Stimulated activated CD8-positive, alpha-beta memory T cell treated with anti-CD3 and anti-CD28 coated beads, Interleukin-15, amount 100 ng/mL, for 1 hour (primary cell): ENCODE measurements at regions not wholly inside any gene's neighbourhood (a gene's known extent, or its start where the extent isn't known, plus 50 kb on each side); places are given as distances from the start of the nearest gene placed in this dataset.

Experiments used
- DNase-seq: peaks from one replicate; pipeline ENCODE4 v3.0.0-alpha.2; 2020; ENCODE audit warnings: low read depth

GRCh38 chr5:110359221-110359620 is 367.2 kb downstream of the TMEM232 start:
- DNase-seq = no peak

GRCh38 chr5:110361471-110361870 is 365.0 kb downstream of the TMEM232 start:
- no peak for DNase-seq

DNA sequence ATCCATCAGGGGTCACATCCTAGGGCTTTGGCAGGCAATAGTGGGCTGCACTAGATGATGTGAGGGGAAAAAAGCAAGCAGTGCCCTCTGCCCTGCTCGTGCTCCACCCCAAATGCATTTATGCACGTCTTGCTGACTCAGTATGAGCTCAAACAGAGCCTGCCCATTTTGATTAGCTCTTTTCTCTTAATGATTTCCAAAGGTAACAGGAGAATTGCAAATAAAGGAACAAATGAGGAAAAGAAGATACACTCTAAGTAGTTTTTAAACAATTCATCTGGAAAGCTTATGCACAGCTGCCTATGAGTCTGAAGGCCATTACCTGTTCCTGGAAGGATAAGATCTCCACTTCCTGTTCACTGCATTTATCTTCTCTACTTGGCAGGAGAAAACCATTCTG is 364.2 kb downstream of the TMEM232 start:
- DNase-seq = no peak

GRCh38 chr5:110366716-110367115 is 359.8 kb downstream of the TMEM232 start:
- DNase-seq = no peak
